Panc1 (cell line): ENCODE measurements at regions not wholly inside any gene's neighbourhood (a gene's known extent, or its start where the extent isn't known, plus 50 kb on each side); places are given as distances from the start of the nearest gene placed in this dataset.
"Not testable (repeated sequence)": the region's sequence is repeated elsewhere in the genome, so short reads cannot be mapped to it uniquely, and the experiment has no call there.

Source experiments
- ATAC-seq: fragments of 200-7000 bp; cut with Tn5 transposase; 2 replicates; pipeline ENCODE4 v1.9.1; 2020; ENCODE audit warnings: mild to moderate bottlenecking, moderate library complexity
- BruUV-seq: library from RNA; stranded (reverse); fragments of 400-500 nt; replicated peaks from 2 replicates; lab custom pipeline; 2021; lab: Mats Ljungman, UMichigan
- CTCF ChIA-PET: fragments of 300-600 bp; sonication (Branson Sonifier 250); formaldehyde crosslinking; loops from one replicate; lab custom pipeline; 2022; ENCODE audit warnings: antibody characterized with exemption; lab: Charles Lee
- POLR2A ChIA-PET: fragments of 300-600 bp; sonication (Branson Sonifier 250); formaldehyde crosslinking; loops from one replicate; lab custom pipeline; 2022; ENCODE audit warnings: antibody characterized with exemption; lab: Charles Lee
- DNase-seq: peaks from one replicate; pipeline ENCODE4 v3.0.0-alpha.2; 2010; ENCODE audit warnings: low read depth, low spot score
- H3K27ac ChIP-seq: 2 replicates; pipeline ENCODE4 v1.5.1; 2011; ENCODE audit warnings: mild to moderate bottlenecking, low read length, inconsistent platforms
- H3K27me3 ChIP-seq: fragments of 200-500 bp; sonication (Bioruptor generic); 2 replicates; pipeline ENCODE4 v1.6.0; 2014; ENCODE audit warnings: low read length, inconsistent platforms; ENCODE audit not compliant: control insufficient read depth, insufficient read depth
- H3K36me3 ChIP-seq: fragments of 200-500 bp; sonication (Bioruptor generic); 2 replicates; pipeline ENCODE4 v1.5.1; 2014; ENCODE audit warnings: inconsistent platforms, mild to moderate bottlenecking, low read length, moderate library complexity; ENCODE audit not compliant: control insufficient read depth, insufficient read depth
- H3K4me1 ChIP-seq: 2 replicates; pipeline ENCODE4 v1.5.1; 2011; ENCODE audit warnings: inconsistent platforms, mild to moderate bottlenecking, low read length, moderate library complexity; ENCODE audit not compliant: control insufficient read depth, insufficient read depth
- H3K4me3 ChIP-seq, 2 experiments: 2 replicates each; pipeline ENCODE4 v1.5.1; 2011 to 2012; ENCODE audit warnings: low read depth in 2 of 2, low read length in 2 of 2, mild to moderate bottlenecking in 2 of 2, inconsistent platforms in 1 of 2, moderate library complexity in 1 of 2
- H3K9me3 ChIP-seq: fragments of 200-500 bp; sonication (Bioruptor generic); 2 replicates; pipeline ENCODE4 v1.5.1; 2014; ENCODE audit warnings: low read depth, mild to moderate bottlenecking, inconsistent platforms, low read length, moderate library complexity; ENCODE audit not compliant: control insufficient read depth, insufficient read depth
- POLR2AphosphoS5 ChIP-seq: IDR thresholded peaks from 2 replicates; pipeline ENCODE4 v1.6.1; 2012; ENCODE audit warnings: mild to moderate bottlenecking, low read depth, low read length, moderate library complexity
- SIN3A ChIP-seq: IDR thresholded peaks from 2 replicates; pipeline ENCODE4 v1.6.1; 2012; ENCODE audit warnings: low read depth, mild to moderate bottlenecking, low read length, moderate library complexity, borderline replicate concordance; ENCODE audit not compliant: insufficient read depth
- TCF7L2 ChIP-seq: IDR thresholded peaks from 2 replicates; pipeline ENCODE4 v1.6.1; 2011; ENCODE audit warnings: mild to moderate bottlenecking, low read depth, low read length, inconsistent platforms
- in situ Hi-C: cut with HindIII; loops from 2 replicates; pipeline ENCODE4 v1.10.0; 2016; ENCODE audit warnings: low sequenced_read_pairs, low pct_unique_long_range_greater_than_20kb
- intact Hi-C: fragments of 100-400 bp; cut with micrococcal nuclease; formaldehyde crosslinking; loops from one replicate; pipeline ENCODE4 v1.10.0; 2022; ENCODE audit not compliant: unreplicated experiment
- TF ChIP-seq, protein P1 (sequence below): fragments of 450-650 bp; IDR thresholded peaks from 2 replicates; pipeline ENCODE4 v1.5.1; 2017; ENCODE audit warnings: mild to moderate bottlenecking
- TF ChIP-seq, protein P2 (sequence below), 2 experiments: IDR thresholded peaks; 2 replicates each; pipeline ENCODE4 v1.6.1; 2011 to 2012; ENCODE audit warnings: low read depth in 2 of 2, control low read depth in 1 of 2, low read length in 1 of 2, mild to moderate bottlenecking in 1 of 2, moderate library complexity in 1 of 2; ENCODE audit not compliant: insufficient read depth in 1 of 2

DNA sequence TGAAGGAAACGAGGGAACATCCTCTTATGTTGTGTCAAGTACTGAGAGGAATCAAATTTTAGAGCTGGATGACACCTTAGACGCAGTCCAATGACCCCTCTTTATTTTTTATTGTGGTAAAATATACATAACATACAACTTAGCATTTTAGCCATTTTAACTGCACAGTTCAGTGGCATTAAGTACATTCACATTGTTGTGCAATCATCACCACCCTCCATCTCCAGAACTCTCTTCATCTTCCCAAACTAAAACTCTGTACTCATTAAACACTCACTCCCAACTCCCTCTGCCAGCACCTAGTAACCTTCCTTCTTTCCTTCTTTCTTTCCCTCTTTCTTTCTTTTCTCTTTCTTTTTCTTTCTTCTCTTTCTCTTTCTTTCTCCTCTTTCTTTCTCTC, 97.2 kb upstream of the SLC24A4 start:
- in situ Hi-C loops (no loop called here), intact Hi-C loops (no loop called here)
- peaks cover 2% of the 10 kb centered on the region for H3K27me3 ChIP-seq
- H3K36me3 ChIP-seq = no peaks in the 10 kb centered on the region
- H3K9me3 ChIP-seq = no peaks in the 10 kb centered on the region
- no peak for DNase-seq
- H3K4me3 ChIP-seq = no peak overlapping the region
- CTCF ChIA-PET = no interaction called here
- POLR2A ChIA-PET = no interaction called here
- H3K27ac ChIP-seq = no peak overlapping the region
- BruUV-seq = no TSS peak
- TF ChIP-seq, protein P1, sequence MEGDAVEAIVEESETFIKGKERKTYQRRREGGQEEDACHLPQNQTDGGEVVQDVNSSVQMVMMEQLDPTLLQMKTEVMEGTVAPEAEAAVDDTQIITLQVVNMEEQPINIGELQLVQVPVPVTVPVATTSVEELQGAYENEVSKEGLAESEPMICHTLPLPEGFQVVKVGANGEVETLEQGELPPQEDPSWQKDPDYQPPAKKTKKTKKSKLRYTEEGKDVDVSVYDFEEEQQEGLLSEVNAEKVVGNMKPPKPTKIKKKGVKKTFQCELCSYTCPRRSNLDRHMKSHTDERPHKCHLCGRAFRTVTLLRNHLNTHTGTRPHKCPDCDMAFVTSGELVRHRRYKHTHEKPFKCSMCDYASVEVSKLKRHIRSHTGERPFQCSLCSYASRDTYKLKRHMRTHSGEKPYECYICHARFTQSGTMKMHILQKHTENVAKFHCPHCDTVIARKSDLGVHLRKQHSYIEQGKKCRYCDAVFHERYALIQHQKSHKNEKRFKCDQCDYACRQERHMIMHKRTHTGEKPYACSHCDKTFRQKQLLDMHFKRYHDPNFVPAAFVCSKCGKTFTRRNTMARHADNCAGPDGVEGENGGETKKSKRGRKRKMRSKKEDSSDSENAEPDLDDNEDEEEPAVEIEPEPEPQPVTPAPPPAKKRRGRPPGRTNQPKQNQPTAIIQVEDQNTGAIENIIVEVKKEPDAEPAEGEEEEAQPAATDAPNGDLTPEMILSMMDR = no peak
- TF ChIP-seq POLR2AphosphoS5 = no peak
- no peak for TF ChIP-seq TCF7L2
- TF ChIP-seq, protein P2, sequence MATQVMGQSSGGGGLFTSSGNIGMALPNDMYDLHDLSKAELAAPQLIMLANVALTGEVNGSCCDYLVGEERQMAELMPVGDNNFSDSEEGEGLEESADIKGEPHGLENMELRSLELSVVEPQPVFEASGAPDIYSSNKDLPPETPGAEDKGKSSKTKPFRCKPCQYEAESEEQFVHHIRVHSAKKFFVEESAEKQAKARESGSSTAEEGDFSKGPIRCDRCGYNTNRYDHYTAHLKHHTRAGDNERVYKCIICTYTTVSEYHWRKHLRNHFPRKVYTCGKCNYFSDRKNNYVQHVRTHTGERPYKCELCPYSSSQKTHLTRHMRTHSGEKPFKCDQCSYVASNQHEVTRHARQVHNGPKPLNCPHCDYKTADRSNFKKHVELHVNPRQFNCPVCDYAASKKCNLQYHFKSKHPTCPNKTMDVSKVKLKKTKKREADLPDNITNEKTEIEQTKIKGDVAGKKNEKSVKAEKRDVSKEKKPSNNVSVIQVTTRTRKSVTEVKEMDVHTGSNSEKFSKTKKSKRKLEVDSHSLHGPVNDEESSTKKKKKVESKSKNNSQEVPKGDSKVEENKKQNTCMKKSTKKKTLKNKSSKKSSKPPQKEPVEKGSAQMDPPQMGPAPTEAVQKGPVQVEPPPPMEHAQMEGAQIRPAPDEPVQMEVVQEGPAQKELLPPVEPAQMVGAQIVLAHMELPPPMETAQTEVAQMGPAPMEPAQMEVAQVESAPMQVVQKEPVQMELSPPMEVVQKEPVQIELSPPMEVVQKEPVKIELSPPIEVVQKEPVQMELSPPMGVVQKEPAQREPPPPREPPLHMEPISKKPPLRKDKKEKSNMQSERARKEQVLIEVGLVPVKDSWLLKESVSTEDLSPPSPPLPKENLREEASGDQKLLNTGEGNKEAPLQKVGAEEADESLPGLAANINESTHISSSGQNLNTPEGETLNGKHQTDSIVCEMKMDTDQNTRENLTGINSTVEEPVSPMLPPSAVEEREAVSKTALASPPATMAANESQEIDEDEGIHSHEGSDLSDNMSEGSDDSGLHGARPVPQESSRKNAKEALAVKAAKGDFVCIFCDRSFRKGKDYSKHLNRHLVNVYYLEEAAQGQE (IDR thresholded peaks at IDR 0.05; ENCODE audit: insufficient read depth in 1 of 2, low read depth in 2 of 2, low read length in 1 of 2) = no peak
- TF ChIP-seq SIN3A = no peak
- H3K4me1 ChIP-seq = no peaks in the 10 kb centered on the region
- no peak for ATAC-seq

DNA sequence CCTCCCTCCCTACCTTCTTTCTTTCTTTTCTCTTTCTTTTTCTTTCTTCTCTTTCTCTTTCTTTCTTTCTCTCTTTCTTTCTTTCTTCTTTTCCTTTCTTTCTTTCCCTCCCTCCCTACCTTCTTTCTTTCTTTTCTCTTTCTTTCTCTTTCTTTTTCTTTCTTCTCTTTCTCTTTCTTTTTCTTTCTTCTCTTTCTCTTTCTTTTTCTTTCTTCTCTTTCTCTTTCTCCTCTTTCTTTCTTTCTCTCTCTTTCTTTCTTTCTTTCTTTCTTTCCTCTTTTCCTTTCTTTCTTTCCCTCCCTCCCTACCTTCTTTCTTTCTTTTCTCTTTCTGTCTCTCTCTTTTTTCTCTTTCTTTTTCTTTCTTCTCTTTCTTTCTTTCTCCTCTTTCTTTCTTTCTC, 96.8 kb upstream of the SLC24A4 start:
- DNase-seq, intact Hi-C loops, BruUV-seq, CTCF ChIA-PET, POLR2A ChIA-PET, H3K36me3 ChIP-seq, H3K27ac ChIP-seq, H3K9me3 ChIP-seq, ATAC-seq, H3K4me1 ChIP-seq, in situ Hi-C loops, H3K4me3 ChIP-seq, H3K27me3 ChIP-seq: not testable (repeated sequence)

DNA sequence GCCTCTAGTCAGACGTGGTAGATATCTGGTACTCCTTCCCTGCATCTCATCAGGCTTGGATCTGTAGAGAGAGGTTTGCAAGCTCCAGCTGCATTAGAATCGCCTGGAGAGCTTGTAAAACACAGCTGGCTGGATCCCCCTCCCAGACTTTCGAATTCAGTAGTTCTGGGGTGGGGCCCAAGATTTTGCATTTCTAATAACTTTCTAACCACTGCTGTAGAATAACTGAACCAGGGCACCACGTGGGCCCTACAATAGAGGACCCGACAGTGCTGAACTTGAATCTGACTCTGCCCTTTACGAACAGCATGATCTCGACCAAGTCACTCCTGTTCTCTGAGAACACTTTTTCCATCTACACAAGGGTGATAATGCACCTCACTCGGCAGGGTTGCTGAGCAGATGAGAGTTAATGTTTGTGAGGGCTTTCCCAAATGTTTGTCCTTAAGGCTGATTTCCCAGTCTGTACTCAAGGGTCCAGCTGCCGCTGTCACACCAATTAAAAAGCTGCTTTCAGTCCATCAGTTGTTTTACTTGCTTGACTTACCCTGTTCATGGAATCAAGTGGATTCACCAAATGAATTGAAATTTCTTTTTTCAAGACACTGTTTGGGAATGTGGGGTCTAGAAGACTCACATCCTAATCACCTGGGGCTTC, 86.6 kb upstream of the SLC24A4 start:
- in situ Hi-C loops = no loop called here
- H3K27me3 ChIP-seq = no peaks in the 10 kb centered on the region
- no TSS peak for BruUV-seq

More for the DNA sequence above, 86.6 kb upstream of the SLC24A4 start:
- DNase-seq (no peak), ATAC-seq (no peak)
- POLR2A ChIA-PET = no interaction called here
- Histone ChIP-seq H3K27ac (no peak overlapping the region), H3K4me3 (no peak overlapping the region), H3K9me3 (no peaks in the 10 kb centered on the region), H3K36me3 (no peaks in the 10 kb centered on the region), H3K4me1 (no peaks in the 10 kb centered on the region)
- TF ChIP-seq, protein P2 (IDR thresholded peaks at IDR 0.05; ENCODE audit: insufficient read depth in 1 of 2, low read depth in 2 of 2, low read length in 1 of 2) = no peak
- TF ChIP-seq TCF7L2 = no peak
- TF ChIP-seq, protein P1 = no peak
- TF ChIP-seq POLR2AphosphoS5 = no peak
- CTCF ChIA-PET = no interaction called here
- intact Hi-C loops = no loop called here
